HepG2 (cell line): ENCODE measurements at regions not wholly inside any gene's neighbourhood (a gene's known extent, or its start where the extent isn't known, plus 50 kb on each side); places are given as distances from the start of the nearest gene placed in this dataset.

Experiments used
- ATAC-seq: fragments of 200-7000 bp; cut with Tn5 transposase; 3 replicates; pipeline ENCODE4 v1.9.1; 2020; ENCODE audit warnings: mild to moderate bottlenecking, moderate library complexity
- BruUV-seq: library from RNA; stranded (reverse); fragments of 400-500 nt; replicated peaks from 2 replicates; lab custom pipeline; 2021; lab: Mats Ljungman, UMichigan
- CTCF ChIA-PET: fragments of 300-600 bp; formaldehyde crosslinking; extraction: SDS; loops from one replicate; lab custom pipeline; 2021; ENCODE audit warnings: low total read pairs, inconsistent platforms, low intra/inter-chr PET ratio; lab: Yijun Ruan, JAX
- POLR2A ChIA-PET: fragments of 350-600 bp; sonication (Branson Sonifier 250); formaldehyde crosslinking; loops from one replicate; lab custom pipeline; 2020; ENCODE audit warnings: antibody characterized with exemption, inconsistent platforms; lab: Yijun Ruan, JAX
- DNase-seq: peaks from one replicate; pipeline ENCODE4 v3.0.0-alpha.2; 2015; ENCODE audit warnings: low spot score
- FAIRE-seq: peaks from 3 replicates; lab custom pipeline; 2011; peaks lifted over from hg19 to GRCh38; lab: Jason Lieb, UNC
- H2AFZ ChIP-seq: one replicate; pipeline ENCODE4 v1.6.1; 2011; ENCODE audit warnings: low read length, inconsistent platforms
- H3K27ac ChIP-seq: fragments of 300-600 bp; 3 replicates; pipeline ENCODE4 v1.8.0; 2011; ENCODE audit warnings: mixed run types, mild to moderate bottlenecking, mixed read lengths, low read length, inconsistent platforms; ENCODE audit not compliant: insufficient read depth; ENCODE audit errors: extremely low read length
- H3K27me3 ChIP-seq, 2 experiments: fragments of 200-600 bp in 1 of 2; 2 replicates in 1 of 2; 3 replicates in 1 of 2; pipeline versions ENCODE4 v1.6.0 to v1.8.0; 2011; ENCODE audit warnings: low read length in 2 of 2, mild to moderate bottlenecking in 2 of 2, moderate library complexity in 2 of 2, inconsistent platforms in 1 of 2; ENCODE audit not compliant: insufficient read depth in 2 of 2, control insufficient read depth in 1 of 2
- H3K36me3 ChIP-seq, 2 experiments: fragments of 200-600 bp in 1 of 2; replicated peaks in 1 of 2; 2 replicates in 1 of 2; 3 replicates in 1 of 2; pipeline versions ENCODE4 v1.5.1 to v1.8.0; 2011; ENCODE audit warnings: low read length in 2 of 2, inconsistent platforms in 1 of 2; ENCODE audit not compliant: insufficient read depth in 2 of 2, control insufficient read depth in 1 of 2
- H3K4me1 ChIP-seq: 2 replicates; pipeline ENCODE4 v1.5.1; 2012; ENCODE audit warnings: low read length, inconsistent platforms; ENCODE audit not compliant: insufficient read depth
- H3K4me2 ChIP-seq: 2 replicates; pipeline ENCODE4 v1.6.0; 2011; ENCODE audit warnings: low read depth, low read length, inconsistent platforms
- H3K4me3 ChIP-seq, 3 experiments: fragments of 200-600 bp in 1 of 3; sonication (generic), shearing (Covaris generic) in 1 of 3; replicated peaks in 1 of 3; 2 replicates each; pipeline ENCODE4 v1.5.1; 2011 to 2016; ENCODE audit warnings: low read length in 3 of 3, inconsistent platforms in 2 of 3, low read depth in 2 of 3, mild to moderate bottlenecking in 2 of 3, control low read depth in 1 of 3, mixed read lengths in 1 of 3; ENCODE audit not compliant: insufficient read depth in 1 of 3
- H3K79me2 ChIP-seq: one replicate; pipeline ENCODE4 v1.6.1; 2011; ENCODE audit warnings: low read length, inconsistent platforms; ENCODE audit not compliant: insufficient read depth
- H3K9ac ChIP-seq: 2 replicates; pipeline ENCODE4 v1.6.0; 2011; ENCODE audit warnings: mild to moderate bottlenecking, low read depth, low read length, inconsistent platforms; ENCODE audit not compliant: insufficient read depth
- H3K9me3 ChIP-seq: 2 replicates; pipeline ENCODE4 v1.5.1; 2012; ENCODE audit warnings: mild to moderate bottlenecking, low read length
- H4K20me1 ChIP-seq: 2 replicates; pipeline ENCODE4 v1.6.0; 2011; ENCODE audit warnings: inconsistent platforms, mild to moderate bottlenecking, low read length, moderate library complexity; ENCODE audit not compliant: insufficient read depth
- ARNT2 ChIP-seq: sonication (generic); formaldehyde crosslinking; IDR thresholded peaks from 2 replicates; pipeline ENCODE4 v1.8.0; 2022; ENCODE audit warnings: mild to moderate bottlenecking, low read depth, missing genetic modification reagents, moderate library complexity
- CCDC6 ChIP-seq: sonication (generic); formaldehyde crosslinking; IDR thresholded peaks from 2 replicates; pipeline ENCODE4 v1.8.1; 2022; ENCODE audit warnings: mild to moderate bottlenecking, missing genetic modification reagents, moderate library complexity
- CEBPG ChIP-seq: IDR thresholded peaks from 2 replicates; pipeline ENCODE4 v1.6.1; 2016
- FIP1L1 ChIP-seq: fragments of 200-400 bp; formaldehyde crosslinking; IDR thresholded peaks from 2 replicates; pipeline ENCODE4 v1.6.1; 2018; ENCODE audit warnings: low read depth, mild to moderate bottlenecking, low read length, moderate library complexity, borderline replicate concordance; ENCODE audit not compliant: insufficient read depth
- GTF2F1 ChIP-seq: fragments of 150-350 bp; IDR thresholded peaks from 2 replicates; pipeline ENCODE4 v1.6.1; 2014; ENCODE audit warnings: low read length
- IRX3 ChIP-seq: sonication (generic); formaldehyde crosslinking; IDR thresholded peaks from 2 replicates; pipeline ENCODE4 v1.8.1; 2023; ENCODE audit warnings: mild to moderate bottlenecking, low read depth, missing genetic modification reagents, borderline replicate concordance
- MATR3 ChIP-seq: sonication (generic); formaldehyde crosslinking; IDR thresholded peaks from 2 replicates; pipeline ENCODE4 v1.4.0; 2020; ENCODE audit warnings: missing genetic modification reagents
- MXI1 ChIP-seq: IDR thresholded peaks from 3 replicates; pipeline ENCODE4 v1.6.1; 2012; ENCODE audit warnings: low read depth, low read length, inconsistent platforms, borderline replicate concordance
- NCOA2 ChIP-seq: sonication (generic); formaldehyde crosslinking; IDR thresholded peaks from 2 replicates; pipeline ENCODE4 v1.8.0; 2022; ENCODE audit warnings: inconsistent platforms
- NPAS2 ChIP-seq: sonication (generic); formaldehyde crosslinking; IDR thresholded peaks from 2 replicates; pipeline ENCODE4 v1.8.0; 2022; ENCODE audit warnings: mild to moderate bottlenecking, missing genetic modification reagents, borderline replicate concordance
- RAD21 ChIP-seq: fragments of 450-650 bp; formaldehyde crosslinking; IDR thresholded peaks from 2 replicates; pipeline ENCODE4 v1.5.0; 2020; ENCODE audit warnings: mild to moderate bottlenecking
- RXRB ChIP-seq: IDR thresholded peaks from 2 replicates; pipeline ENCODE4 v1.6.1; 2016; ENCODE audit warnings: borderline replicate concordance, missing genetic modification reagents, missing compliant biosample characterization
- SIX1 ChIP-seq: sonication (generic); formaldehyde crosslinking; IDR thresholded peaks from 2 replicates; pipeline ENCODE4 v1.4.0; 2020; ENCODE audit warnings: missing genetic modification reagents, borderline replicate concordance
- SKI ChIP-seq: fragments of 450-650 bp; IDR thresholded peaks from one replicate; pipeline ENCODE4 v1.6.1; 2018; ENCODE audit warnings: mild to moderate bottlenecking; ENCODE audit not compliant: partially characterized antibody
- SMC3 ChIP-seq: IDR thresholded peaks from 2 replicates; pipeline ENCODE4 v1.6.1; 2011; ENCODE audit warnings: low read length, improper control_type of control experiment
- SOX13 ChIP-seq, 3 experiments: fragments of 450-650 bp in 1 of 3; sonication (generic) in 1 of 3; formaldehyde crosslinking in 1 of 3; IDR thresholded peaks in 2 of 3; conservative IDR thresholded peaks in 1 of 3; 2 replicates each; pipeline versions ENCODE4 v1.5.0 to v1.6.1; 2016 to 2020; ENCODE audit warnings: antibody characterized with exemption in 1 of 3, mild to moderate bottlenecking in 1 of 3, missing compliant biosample characterization in 1 of 3, missing genetic modification reagents in 1 of 3, moderate library complexity in 1 of 3
- SOX5 ChIP-seq: IDR thresholded peaks from 2 replicates; pipeline ENCODE4 v1.6.1; 2016; ENCODE audit warnings: borderline replicate concordance
- STAG1 ChIP-seq: sonication (generic); formaldehyde crosslinking; IDR thresholded peaks from 2 replicates; pipeline ENCODE4 v1.4.0; 2020; ENCODE audit warnings: missing genetic modification reagents
- WGBS: methylation state at CpG from one replicate; pipeline ENCODE4 v1.1.6; 2017; ENCODE audit warnings: low lambda C conversion rate; 5-methylcytosine and 5-hydroxymethylcytosine counted together
- in situ Hi-C: cut with HindIII; loops from 2 replicates; pipeline ENCODE4 v1.10.0; 2017; ENCODE audit warnings: low pct_unique_long_range_greater_than_20kb; ENCODE audit not compliant: extremely low pct_ligation_motif_present
- intact Hi-C: fragments of 100-400 bp; cut with micrococcal nuclease; formaldehyde crosslinking; loops from one replicate; pipeline ENCODE4 v1.10.0; 2022; ENCODE audit not compliant: unreplicated experiment
- TF ChIP-seq, protein P1 (sequence below): sonication (generic); formaldehyde crosslinking; IDR thresholded peaks from 2 replicates; pipeline ENCODE4 v1.8.1; 2022; ENCODE audit warnings: mild to moderate bottlenecking, missing genetic modification reagents
- TF ChIP-seq, protein P2 (sequence below): sonication (generic); formaldehyde crosslinking; conservative IDR thresholded peaks from 2 replicates; pipeline ENCODE4 v1.8.0; 2022; ENCODE audit warnings: low read depth, missing genetic modification reagents
- TF ChIP-seq, protein P3 (sequence below): sonication (generic); formaldehyde crosslinking; IDR thresholded peaks from 2 replicates; pipeline ENCODE4 v1.4.0; 2020; ENCODE audit warnings: missing genetic modification reagents, borderline replicate concordance

DNA sequence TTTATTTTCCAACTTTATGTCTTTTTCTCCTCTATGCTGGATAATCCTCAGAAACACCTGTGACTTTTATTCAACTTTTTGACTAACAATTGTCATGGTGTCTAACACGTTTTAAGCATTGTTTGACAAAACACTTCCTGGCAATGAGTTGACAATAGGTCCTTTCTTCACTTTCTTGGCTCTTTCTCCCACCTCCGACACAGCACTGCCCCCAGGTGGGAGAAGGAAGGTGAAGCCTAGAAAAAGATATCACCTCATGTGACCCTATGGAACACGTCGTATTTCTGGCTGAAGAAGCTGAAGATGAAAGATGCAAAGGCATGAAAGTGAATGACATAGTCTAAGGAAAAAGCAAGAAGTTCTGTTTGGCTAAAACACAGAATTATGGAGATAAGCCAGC is 430.0 kb downstream of the ETNK1 start:
- Histone ChIP-seq H3K79me2 (no peaks in the 10 kb centered on the region), H3K27ac (no peak overlapping the region), H3K4me2 (no peak overlapping the region), H3K4me3 (no peak overlapping the region), H4K20me1 (no peaks in the 10 kb centered on the region), H3K9me3 (no peaks in the 10 kb centered on the region), H3K4me1 (no peaks in the 10 kb centered on the region), H3K27me3 (no peaks in the 10 kb centered on the region), H3K9ac (no peak overlapping the region), H2AFZ (no peak overlapping the region), H3K36me3 (no peaks in the 10 kb centered on the region)
- DNase-seq (peak; percentile 24), FAIRE-seq (peak; percentile 72), ATAC-seq (peak; percentile 59)
- 2% methylated on average over 4 of the region's 4 CpGs for WGBS
- in situ Hi-C loops (no loop called here), intact Hi-C loops (loop anchor here (1.0 to 10.0 kb wide), 2 partner anchors 199 to 370 kb away; no protein-coding TSS in a partner anchor)
- no TSS peak for BruUV-seq
- ChIA-PET POLR2A (no interaction called here), CTCF (interaction anchor here (2.0 kb wide), 1 partner anchor 199 kb away, joined by 14 read pairs; no protein-coding TSS in a partner anchor)
- TF ChIP-seq ARNT2 (CRISPR knock-in tag) (no peak), FIP1L1 (no peak), MATR3 (no peak), SOX13 (IDR thresholded peaks at IDR 0.05) (no peak), SOX13 (CRISPR knock-in tag; conservative IDR thresholded peaks at IDR 0.05 in 1 of 2, IDR thresholded peaks at IDR 0.05 in 1 of 2) (peak in 1 of 2 experiments; percentile 73; a peak in 2 of 4 replicates), SMC3 (peak; percentile 51), NCOA2 (no peak), IRX3 (CRISPR knock-in tag) (no peak), STAG1 (peak; percentile 76), NPAS2 (CRISPR knock-in tag) (no peak), SKI (no peak), SOX5 (CRISPR knock-in tag) (peak; percentile 55), MXI1 (no peak), GTF2F1 (no peak), CCDC6 (CRISPR knock-in tag) (no peak), RXRB (CRISPR knock-in tag) (peak; percentile 66; the same call in 1 of the 2 replicates), SIX1 (CRISPR knock-in tag) (no peak), CEBPG (CRISPR knock-in tag) (no peak), RAD21 (CRISPR knock-in tag) (0 out of 2 replicates have a peak, but pooled peaks have one; percentile 23)
- TF ChIP-seq, protein P1, sequence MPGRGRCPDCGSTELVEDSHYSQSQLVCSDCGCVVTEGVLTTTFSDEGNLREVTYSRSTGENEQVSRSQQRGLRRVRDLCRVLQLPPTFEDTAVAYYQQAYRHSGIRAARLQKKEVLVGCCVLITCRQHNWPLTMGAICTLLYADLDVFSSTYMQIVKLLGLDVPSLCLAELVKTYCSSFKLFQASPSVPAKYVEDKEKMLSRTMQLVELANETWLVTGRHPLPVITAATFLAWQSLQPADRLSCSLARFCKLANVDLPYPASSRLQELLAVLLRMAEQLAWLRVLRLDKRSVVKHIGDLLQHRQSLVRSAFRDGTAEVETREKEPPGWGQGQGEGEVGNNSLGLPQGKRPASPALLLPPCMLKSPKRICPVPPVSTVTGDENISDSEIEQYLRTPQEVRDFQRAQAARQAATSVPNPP (CRISPR knock-in tag): no peak
- TF ChIP-seq, protein P2, sequence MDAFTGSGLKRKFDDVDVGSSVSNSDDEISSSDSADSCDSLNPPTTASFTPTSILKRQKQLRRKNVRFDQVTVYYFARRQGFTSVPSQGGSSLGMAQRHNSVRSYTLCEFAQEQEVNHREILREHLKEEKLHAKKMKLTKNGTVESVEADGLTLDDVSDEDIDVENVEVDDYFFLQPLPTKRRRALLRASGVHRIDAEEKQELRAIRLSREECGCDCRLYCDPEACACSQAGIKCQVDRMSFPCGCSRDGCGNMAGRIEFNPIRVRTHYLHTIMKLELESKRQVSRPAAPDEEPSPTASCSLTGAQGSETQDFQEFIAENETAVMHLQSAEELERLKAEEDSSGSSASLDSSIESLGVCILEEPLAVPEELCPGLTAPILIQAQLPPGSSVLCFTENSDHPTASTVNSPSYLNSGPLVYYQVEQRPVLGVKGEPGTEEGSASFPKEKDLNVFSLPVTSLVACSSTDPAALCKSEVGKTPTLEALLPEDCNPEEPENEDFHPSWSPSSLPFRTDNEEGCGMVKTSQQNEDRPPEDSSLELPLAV (CRISPR knock-in tag): no peak
- TF ChIP-seq, protein P3, sequence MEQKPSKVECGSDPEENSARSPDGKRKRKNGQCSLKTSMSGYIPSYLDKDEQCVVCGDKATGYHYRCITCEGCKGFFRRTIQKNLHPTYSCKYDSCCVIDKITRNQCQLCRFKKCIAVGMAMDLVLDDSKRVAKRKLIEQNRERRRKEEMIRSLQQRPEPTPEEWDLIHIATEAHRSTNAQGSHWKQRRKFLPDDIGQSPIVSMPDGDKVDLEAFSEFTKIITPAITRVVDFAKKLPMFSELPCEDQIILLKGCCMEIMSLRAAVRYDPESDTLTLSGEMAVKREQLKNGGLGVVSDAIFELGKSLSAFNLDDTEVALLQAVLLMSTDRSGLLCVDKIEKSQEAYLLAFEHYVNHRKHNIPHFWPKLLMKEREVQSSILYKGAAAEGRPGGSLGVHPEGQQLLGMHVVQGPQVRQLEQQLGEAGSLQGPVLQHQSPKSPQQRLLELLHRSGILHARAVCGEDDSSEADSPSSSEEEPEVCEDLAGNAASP (CRISPR knock-in tag): peak; percentile 97
